ENCODE measurements at regions not wholly inside any gene's neighbourhood (a gene's known extent, or its start where the extent isn't known, plus 50 kb on each side); places are given as distances from the start of the nearest gene placed in this dataset.

- TF ChIP-seq, protein P1, sequence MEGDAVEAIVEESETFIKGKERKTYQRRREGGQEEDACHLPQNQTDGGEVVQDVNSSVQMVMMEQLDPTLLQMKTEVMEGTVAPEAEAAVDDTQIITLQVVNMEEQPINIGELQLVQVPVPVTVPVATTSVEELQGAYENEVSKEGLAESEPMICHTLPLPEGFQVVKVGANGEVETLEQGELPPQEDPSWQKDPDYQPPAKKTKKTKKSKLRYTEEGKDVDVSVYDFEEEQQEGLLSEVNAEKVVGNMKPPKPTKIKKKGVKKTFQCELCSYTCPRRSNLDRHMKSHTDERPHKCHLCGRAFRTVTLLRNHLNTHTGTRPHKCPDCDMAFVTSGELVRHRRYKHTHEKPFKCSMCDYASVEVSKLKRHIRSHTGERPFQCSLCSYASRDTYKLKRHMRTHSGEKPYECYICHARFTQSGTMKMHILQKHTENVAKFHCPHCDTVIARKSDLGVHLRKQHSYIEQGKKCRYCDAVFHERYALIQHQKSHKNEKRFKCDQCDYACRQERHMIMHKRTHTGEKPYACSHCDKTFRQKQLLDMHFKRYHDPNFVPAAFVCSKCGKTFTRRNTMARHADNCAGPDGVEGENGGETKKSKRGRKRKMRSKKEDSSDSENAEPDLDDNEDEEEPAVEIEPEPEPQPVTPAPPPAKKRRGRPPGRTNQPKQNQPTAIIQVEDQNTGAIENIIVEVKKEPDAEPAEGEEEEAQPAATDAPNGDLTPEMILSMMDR (conservative IDR thresholded peaks at IDR 0.05) = no peak
- TF ChIP-seq EZH2 (IDR thresholded peaks at IDR 0.05; ENCODE audit: low read depth) = no peak
Observed at GRCh38 chr10:108358912-108359311, 1194.4 kb upstream of the SORCS1 start.

Measured in PC-9 (cell line).